ENCODE measurements at regions not wholly inside any gene's neighbourhood (a gene's known extent, or its start where the extent isn't known, plus 50 kb on each side); places are given as distances from the start of the nearest gene placed in this dataset.

DNA sequence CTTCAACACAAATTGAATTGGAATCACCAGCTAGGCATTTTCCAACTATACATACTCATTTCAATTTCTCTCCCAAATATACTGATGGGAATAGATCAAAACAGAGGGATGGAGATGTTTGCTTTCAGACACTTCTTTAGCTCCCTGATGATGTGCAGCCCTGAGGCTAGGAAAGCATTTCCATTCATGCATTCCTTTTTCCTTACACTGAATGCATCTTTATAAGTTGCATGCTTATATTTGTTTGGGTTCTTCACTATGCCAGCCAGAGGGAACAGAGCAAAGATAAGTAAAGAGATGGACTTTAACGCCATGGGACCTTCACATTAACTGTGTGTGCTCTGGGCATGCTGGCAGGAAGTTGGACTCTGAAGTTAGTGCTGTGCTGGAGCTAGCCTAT, 696.5 kb upstream of the CDH9 start:
- TF ChIP-seq, protein P1, sequence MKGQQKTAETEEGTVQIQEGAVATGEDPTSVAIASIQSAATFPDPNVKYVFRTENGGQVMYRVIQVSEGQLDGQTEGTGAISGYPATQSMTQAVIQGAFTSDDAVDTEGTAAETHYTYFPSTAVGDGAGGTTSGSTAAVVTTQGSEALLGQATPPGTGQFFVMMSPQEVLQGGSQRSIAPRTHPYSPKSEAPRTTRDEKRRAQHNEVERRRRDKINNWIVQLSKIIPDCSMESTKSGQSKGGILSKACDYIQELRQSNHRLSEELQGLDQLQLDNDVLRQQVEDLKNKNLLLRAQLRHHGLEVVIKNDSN (IDR thresholded peaks at IDR 0.05): no peak
- no peak for TF ChIP-seq ZBTB7A (IDR thresholded peaks at IDR 0.05; ENCODE audit: low read depth)
- TF ChIP-seq TAF1 (IDR thresholded peaks at IDR 0.05; ENCODE audit: low read depth): no peak
- TF ChIP-seq RAD21 (IDR thresholded peaks at IDR 0.05; ENCODE audit: low read depth): no peak
- no peak for TF ChIP-seq FOXM1 (IDR thresholded peaks at IDR 0.05; ENCODE audit: borderline replicate concordance, low read depth)
- no peak for TF ChIP-seq CEBPB (IDR thresholded peaks at IDR 0.05)
- no peak for TF ChIP-seq CREB1 (IDR thresholded peaks at IDR 0.05; ENCODE audit: low read depth)
- TF ChIP-seq TEAD4 (IDR thresholded peaks at IDR 0.05): no peak
- TF ChIP-seq YY1 (IDR thresholded peaks at IDR 0.05; ENCODE audit: low read depth): no peak
- TF ChIP-seq TCF12 (IDR thresholded peaks at IDR 0.05; ENCODE audit: low read depth): no peak
- no peak for TF ChIP-seq EGR1 (IDR thresholded peaks at IDR 0.05)
- TF ChIP-seq, protein P2, sequence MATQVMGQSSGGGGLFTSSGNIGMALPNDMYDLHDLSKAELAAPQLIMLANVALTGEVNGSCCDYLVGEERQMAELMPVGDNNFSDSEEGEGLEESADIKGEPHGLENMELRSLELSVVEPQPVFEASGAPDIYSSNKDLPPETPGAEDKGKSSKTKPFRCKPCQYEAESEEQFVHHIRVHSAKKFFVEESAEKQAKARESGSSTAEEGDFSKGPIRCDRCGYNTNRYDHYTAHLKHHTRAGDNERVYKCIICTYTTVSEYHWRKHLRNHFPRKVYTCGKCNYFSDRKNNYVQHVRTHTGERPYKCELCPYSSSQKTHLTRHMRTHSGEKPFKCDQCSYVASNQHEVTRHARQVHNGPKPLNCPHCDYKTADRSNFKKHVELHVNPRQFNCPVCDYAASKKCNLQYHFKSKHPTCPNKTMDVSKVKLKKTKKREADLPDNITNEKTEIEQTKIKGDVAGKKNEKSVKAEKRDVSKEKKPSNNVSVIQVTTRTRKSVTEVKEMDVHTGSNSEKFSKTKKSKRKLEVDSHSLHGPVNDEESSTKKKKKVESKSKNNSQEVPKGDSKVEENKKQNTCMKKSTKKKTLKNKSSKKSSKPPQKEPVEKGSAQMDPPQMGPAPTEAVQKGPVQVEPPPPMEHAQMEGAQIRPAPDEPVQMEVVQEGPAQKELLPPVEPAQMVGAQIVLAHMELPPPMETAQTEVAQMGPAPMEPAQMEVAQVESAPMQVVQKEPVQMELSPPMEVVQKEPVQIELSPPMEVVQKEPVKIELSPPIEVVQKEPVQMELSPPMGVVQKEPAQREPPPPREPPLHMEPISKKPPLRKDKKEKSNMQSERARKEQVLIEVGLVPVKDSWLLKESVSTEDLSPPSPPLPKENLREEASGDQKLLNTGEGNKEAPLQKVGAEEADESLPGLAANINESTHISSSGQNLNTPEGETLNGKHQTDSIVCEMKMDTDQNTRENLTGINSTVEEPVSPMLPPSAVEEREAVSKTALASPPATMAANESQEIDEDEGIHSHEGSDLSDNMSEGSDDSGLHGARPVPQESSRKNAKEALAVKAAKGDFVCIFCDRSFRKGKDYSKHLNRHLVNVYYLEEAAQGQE (IDR thresholded peaks at IDR 0.05; ENCODE audit: low read depth): no peak

DNA sequence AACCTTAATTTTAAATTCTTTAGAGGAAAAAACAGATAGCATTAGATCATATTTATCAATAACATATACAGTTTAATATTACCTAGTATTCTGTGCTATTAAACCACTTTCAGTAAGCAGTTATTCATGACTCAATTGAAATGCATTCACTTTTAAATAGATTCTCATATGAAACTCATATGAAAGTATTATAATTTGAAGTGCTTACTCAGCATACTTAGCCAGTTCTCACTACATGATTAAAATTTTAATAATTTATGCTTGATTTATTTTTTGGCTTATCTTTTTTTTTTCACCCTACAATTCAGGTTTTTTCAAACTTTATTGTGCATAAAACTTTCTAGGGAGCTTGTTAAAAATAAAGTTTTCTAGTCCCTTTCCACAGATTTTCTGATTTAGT, 694.9 kb upstream of the CDH9 start:
- TF ChIP-seq FOXM1 (IDR thresholded peaks at IDR 0.05; ENCODE audit: borderline replicate concordance, low read depth) (no peak), CEBPB (IDR thresholded peaks at IDR 0.05) (no peak), TAF1 (IDR thresholded peaks at IDR 0.05; ENCODE audit: low read depth) (no peak), EP300 (IDR thresholded peaks at IDR 0.05; ENCODE audit: borderline replicate concordance) (no peak), TCF12 (IDR thresholded peaks at IDR 0.05; ENCODE audit: low read depth) (no peak), ZBTB7A (IDR thresholded peaks at IDR 0.05; ENCODE audit: low read depth) (no peak), TEAD4 (IDR thresholded peaks at IDR 0.05) (no peak), NFIC (IDR thresholded peaks at IDR 0.05) (no peak)
- TF ChIP-seq, protein P3, sequence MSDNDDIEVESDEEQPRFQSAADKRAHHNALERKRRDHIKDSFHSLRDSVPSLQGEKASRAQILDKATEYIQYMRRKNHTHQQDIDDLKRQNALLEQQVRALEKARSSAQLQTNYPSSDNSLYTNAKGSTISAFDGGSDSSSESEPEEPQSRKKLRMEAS (IDR thresholded peaks at IDR 0.05): no peak
- TF ChIP-seq, protein P1 (IDR thresholded peaks at IDR 0.05): no peak
- TF ChIP-seq, protein P2 (IDR thresholded peaks at IDR 0.05; ENCODE audit: low read depth): no peak

DNA sequence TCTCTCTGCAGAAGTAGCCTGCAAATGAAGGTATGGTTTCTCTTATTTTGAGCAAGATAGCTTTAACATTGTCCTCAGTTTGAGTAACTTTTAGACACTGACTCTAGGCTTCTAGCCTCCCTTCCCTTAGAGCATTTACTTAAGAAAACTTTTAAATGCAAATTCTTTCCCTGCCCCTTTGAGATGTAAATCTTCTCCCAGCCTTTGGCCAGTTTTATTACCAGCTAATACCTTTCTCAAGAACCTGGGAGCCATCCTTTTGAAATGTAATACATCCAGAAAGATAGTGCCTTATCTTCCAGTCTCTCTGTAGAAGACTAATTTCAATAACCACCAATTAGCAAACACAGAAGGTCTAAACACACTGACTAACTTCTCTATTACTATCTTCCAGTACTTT, 688.9 kb upstream of the CDH9 start:
- TF ChIP-seq ZBTB7A (IDR thresholded peaks at IDR 0.05; ENCODE audit: low read depth): no peak
- TF ChIP-seq, protein P1 (IDR thresholded peaks at IDR 0.05): no peak
- TF ChIP-seq TEAD4 (IDR thresholded peaks at IDR 0.05): no peak
- no peak for TF ChIP-seq RAD21 (IDR thresholded peaks at IDR 0.05; ENCODE audit: low read depth)
- no peak for TF ChIP-seq EGR1 (IDR thresholded peaks at IDR 0.05)
- no peak for TF ChIP-seq CREB1 (IDR thresholded peaks at IDR 0.05; ENCODE audit: low read depth)
- TF ChIP-seq CEBPB (IDR thresholded peaks at IDR 0.05): no peak
- TF ChIP-seq, protein P2 (IDR thresholded peaks at IDR 0.05; ENCODE audit: low read depth): no peak

DNA sequence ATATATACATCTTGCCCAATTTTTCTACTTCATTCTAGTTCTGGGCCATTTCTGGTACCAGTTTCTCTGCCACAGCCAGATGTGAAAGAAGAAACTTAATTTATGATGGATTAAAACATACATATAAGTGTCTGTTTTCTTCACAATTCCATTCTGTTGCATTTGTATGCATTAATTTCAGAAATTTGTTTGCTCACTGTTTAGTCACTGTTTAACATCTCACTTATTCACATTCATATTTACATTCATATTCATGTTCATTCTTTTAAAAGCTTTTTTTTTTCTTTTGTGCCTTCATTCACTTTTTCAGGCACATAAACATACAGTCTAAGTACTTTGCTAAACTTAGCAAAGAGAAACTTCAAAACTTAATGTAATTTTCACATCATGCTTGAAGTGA, 684.0 kb upstream of the CDH9 start:
- TF ChIP-seq FOXM1 (IDR thresholded peaks at IDR 0.05; ENCODE audit: borderline replicate concordance, low read depth) (no peak), ZBTB7A (IDR thresholded peaks at IDR 0.05; ENCODE audit: low read depth) (no peak), TEAD4 (IDR thresholded peaks at IDR 0.05) (no peak), CEBPB (IDR thresholded peaks at IDR 0.05) (no peak), EP300 (IDR thresholded peaks at IDR 0.05; ENCODE audit: borderline replicate concordance) (no peak), YY1 (IDR thresholded peaks at IDR 0.05; ENCODE audit: low read depth) (no peak), TCF12 (IDR thresholded peaks at IDR 0.05; ENCODE audit: low read depth) (no peak), EGR1 (IDR thresholded peaks at IDR 0.05) (no peak), CREB1 (IDR thresholded peaks at IDR 0.05; ENCODE audit: low read depth) (no peak), TAF1 (IDR thresholded peaks at IDR 0.05; ENCODE audit: low read depth) (no peak), NFIC (IDR thresholded peaks at IDR 0.05) (no peak), RAD21 (IDR thresholded peaks at IDR 0.05; ENCODE audit: low read depth) (no peak)
- TF ChIP-seq, protein P1 (IDR thresholded peaks at IDR 0.05): no peak
- TF ChIP-seq, protein P3 (IDR thresholded peaks at IDR 0.05): no peak
- TF ChIP-seq, protein P2 (IDR thresholded peaks at IDR 0.05; ENCODE audit: low read depth): no peak

Data from Ishikawa (cell line).